ENCODE measurements at regions not wholly inside any gene's neighbourhood (a gene's known extent, or its start where the extent isn't known, plus 50 kb on each side); places are given as distances from the start of the nearest gene placed in this dataset.
"Not testable (repeated sequence)": the region's sequence is repeated elsewhere in the genome, so short reads cannot be mapped to it uniquely, and the experiment has no call there.

DNA sequence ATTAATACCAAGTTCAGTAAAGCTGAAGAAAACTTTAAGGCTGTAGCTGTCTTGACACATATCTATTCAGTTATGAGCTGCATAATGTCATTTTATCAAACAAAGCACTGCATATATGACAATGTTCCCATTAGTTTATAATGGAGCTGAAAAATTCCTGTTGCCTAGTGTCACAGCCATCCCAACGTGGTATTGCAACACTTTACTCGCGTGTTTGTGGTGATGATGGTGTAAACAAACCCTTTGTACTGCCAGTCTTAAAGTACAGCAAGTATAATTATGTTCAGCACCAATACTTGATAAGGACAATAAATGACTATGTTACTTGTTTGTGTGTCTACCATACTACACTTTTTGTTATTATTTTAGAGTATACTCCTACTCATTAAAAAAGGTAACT lies 1415.6 kb upstream of the PCDH7 start:
- no peak for DNase-seq (ENCODE audit: low spot score)

DNA sequence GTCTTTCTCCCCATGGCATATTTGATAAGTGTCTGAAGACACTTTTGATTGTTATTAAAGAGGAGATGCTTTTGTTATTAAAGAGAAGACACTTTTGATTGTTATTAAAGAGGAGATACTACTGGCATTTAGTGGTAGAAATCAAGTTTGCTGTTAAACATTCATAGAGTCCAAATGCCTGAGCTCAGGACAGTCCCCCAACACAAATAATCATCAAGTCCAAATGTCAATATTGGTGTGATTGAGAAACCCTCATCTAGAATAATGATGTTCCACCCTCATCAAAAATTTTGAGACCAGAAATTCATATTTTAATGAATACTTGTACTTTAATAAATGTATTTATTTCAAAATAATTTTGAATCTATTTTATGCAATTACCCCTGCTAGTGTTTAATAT lies 1412.9 kb upstream of the PCDH7 start:
- no peak for DNase-seq (ENCODE audit: low spot score)

DNA sequence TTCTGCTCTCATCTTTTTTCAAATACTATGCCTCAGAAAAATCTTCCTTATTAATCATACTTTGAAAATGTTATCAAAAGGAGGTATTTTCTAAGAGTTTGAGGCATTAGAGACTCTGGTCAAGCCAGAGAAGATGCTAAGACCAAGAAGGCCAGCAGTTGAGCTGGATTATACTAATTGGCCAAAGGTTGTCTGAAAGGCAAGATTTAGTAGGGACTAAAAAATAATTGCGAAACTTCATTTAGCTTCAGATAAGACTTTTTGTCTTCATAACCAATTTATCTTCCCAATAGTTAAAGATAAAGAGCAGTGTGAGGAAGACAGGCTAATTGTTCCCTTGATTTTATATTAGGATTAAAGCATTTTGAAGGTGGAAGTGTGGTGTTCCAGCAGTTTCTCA lies 1412.4 kb upstream of the PCDH7 start:
- no peak for DNase-seq (ENCODE audit: low spot score)

DNA sequence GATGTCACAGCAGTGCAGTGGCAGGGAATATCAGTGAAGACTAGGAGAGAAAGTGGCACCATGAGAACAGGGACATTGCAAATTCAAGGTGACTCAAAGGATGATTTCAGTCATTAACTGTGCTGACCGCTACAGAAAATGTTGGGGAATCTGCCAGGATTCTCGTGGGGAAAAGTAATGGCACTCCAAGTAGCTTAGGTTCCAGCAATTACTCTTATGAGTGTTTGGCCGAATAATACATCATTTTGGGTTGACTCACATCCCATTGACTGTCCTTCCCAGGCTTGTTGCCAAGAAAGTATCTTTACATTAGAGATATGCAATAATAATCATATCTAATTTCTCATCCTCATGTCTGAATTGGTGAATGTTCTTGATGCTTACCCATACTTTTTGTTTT lies 1411.1 kb upstream of the PCDH7 start:
- no peak for DNase-seq (ENCODE audit: low spot score)

DNA sequence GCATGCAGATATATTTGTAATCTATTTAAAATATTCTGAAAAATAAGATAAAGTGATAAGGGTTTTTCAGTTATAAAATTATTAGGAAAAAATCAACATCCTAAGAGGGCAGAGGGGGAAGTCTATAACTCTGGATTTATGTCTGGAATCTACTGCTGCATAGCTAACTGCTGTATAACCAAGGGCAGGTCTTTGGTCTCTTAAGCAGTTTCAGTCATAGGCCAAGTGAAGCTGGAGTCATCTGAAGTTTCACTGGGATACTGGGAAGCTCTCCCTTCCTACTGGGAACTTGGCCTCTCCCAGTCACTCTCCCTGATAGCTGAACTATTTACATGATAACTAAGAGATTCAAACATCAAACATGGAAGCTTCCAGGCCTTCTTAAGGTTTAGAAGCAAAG lies 1409.9 kb upstream of the PCDH7 start:
- DNase-seq (ENCODE audit: low spot score): no peak

DNA sequence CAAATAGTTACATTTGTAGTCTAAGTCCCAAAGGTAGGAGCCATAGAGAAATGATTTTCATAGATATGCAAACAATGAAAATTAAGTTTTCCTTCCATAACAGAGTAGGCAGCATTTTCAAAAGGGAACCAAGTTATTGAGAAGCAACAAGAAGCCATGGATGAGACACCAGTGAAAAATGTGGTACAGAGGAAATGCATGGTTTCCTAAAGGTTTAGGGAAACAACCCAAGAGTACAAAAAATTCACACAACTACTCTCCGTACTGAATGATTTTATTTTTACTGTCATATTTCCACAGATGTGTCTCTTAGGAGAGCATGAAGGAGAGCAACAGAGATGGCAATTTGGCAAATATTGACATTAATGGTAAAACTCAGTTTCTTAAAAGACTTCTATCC lies 1408.9 kb upstream of the PCDH7 start:
- no peak for DNase-seq (ENCODE audit: low spot score)

DNA sequence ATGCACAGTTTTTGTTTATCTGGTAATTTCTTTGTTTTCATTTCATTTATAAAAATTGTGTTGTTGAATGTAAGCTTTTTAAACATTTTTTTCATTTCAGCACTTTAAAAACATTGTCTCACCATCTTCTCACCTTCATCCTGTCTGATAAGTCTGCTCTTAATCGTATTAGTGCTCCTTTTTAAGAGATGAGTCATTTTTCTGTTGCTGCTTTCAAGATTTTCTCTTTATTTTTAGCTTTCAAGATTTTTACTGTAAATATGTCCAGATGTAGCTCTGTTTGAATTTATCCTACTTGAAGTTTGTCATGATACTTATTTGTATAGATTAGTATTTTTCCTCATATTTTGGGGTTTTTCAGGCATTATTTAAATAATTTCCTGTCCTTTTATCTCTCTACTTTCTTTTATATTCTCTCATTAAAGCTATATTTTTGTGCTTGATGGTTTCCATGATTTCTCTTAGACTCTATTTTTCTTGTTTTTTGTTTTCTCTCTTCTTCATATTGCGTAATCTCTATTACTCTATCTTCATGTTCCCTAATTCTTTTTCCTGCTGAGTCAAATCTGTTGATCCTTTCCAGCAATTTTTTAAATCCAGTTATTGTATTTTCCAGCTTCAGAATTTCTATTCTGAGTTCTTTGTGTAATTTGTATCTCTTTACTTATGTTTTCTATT lies 1400.4 kb upstream of the PCDH7 start:
- no peak for DNase-seq (ENCODE audit: low spot score)

DNA sequence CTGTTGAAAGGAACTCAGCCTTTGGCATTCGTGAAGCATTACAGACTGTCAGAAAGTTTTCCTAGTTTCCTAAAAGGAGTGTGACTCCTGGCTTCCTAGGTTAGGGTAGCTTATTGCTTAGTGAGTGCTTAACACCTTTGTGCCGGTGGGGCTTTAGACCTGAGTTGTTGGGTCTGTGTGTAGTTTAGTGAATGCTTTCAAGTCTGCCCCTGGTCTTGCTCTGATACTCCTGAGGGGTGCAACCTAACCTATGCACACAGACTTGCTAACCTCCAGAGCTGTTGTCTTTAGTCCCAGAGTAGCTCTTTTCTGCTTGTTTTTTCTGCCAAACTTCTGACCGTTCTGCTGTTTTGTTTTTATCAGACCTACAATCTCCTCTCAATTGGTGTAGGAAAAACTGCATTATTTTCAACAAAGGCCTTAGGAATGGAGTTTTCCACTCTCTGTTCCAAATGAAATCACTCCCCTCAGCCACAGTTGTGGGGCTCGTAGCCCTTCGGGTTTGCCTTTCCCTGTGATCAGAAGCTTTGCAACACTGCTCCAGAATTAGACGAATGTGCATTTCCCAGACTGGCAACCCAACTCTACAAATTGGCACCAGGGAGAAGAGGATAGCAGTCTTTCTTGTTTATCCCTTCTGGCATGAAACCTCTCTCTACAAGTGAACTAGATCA lies 1399.1 kb upstream of the PCDH7 start:
- DNase-seq (ENCODE audit: low spot score): no peak

DNA sequence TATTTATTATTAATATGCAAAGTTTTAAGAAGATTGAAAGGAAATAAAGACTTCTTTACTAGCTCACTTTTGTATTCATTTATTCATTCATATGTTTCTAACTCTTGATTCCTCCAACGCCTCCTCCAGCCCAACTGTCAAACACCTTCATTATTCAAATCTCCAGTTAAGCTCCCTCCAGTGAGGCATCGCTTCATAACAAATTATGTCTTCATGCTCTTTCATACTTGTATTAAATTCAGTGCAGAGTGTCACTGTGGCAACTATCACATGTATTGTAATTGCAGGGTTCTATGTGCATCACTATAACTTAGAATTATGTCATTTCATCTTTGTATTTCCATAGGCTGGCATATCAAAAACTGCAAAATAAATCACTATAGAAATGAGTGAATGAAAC lies 1394.2 kb upstream of the PCDH7 start:
- peak; percentile 30 for DNase-seq (ENCODE audit: low spot score)

DNA sequence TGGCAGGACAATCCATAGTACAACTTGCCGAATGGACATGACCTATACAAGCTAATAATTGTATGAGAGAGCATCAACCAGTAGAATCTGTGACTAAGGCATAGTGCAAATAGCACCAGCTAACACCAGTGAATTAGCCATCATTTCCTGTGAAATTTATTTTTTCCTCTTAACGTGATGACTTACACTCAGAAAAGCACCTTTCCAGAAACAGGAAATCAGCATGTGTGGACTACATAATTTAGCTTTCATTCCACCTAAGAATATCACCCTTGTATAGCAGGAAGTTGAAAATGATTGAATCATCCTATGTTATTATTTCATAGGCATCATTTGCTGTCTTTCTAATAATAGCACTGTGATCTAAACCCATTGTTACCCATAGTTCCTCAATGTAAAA lies 1393.4 kb upstream of the PCDH7 start:
- no peak for DNase-seq (ENCODE audit: low spot score)

DNA sequence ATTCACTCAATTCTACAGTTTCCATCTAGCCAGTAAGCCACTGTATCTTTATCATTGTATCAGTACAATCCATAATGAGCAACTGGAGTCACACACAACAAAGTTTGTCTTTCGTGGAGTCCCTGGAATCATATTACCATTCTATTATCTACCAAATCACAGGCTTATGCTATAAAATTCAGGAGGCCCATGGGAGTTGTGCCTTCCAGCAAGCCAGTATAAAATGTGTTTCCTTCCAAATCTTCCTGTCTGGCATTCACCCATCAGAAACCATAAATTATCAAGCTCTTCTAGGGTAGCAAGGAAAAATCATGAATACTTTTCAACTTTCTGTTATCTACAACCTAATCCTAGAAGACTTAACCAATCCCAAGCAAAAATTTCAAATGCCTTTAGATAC lies 1383.3 kb upstream of the PCDH7 start:
- no peak for DNase-seq (ENCODE audit: low spot score)

DNA sequence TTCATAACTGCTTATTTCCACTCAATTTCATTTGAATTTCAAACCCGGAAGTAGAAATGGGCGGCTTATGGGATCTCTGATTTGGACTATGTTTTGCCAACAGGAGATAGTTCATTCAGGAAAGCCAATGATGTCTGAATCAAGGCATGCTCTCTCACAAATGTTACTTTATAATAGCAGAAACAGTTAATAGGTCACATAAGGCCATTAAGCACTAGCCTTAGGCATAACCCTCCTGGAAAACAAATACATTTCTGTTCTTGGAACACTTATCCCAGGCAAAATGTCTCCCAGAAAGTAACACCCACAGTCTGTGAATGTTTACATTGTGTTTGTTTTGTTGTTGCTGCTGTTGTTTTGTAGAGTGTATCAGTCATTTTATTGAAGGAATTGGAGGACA lies 1347.2 kb upstream of the PCDH7 start:
- no peak for DNase-seq (ENCODE audit: low spot score)

DNA sequence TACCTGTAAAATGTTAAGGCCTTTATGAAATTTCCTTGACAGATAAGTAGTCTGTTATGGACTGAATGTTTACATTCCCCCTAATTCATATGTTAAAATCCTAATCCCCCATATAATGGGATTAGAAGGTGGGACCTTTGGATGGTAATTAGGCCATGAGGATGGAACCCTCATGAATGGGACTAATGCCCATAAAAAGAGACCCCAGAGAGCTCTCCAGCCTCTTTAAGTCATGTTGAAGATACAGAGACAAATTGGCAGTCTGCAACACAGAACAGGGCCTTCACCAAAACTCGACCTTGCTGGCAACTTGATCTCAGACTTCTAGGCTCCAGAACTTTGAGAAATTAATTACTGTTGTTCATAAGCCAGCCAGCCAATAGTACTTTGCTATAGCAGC lies 1344.5 kb upstream of the PCDH7 start:
- DNase-seq (ENCODE audit: low spot score): no peak

DNA sequence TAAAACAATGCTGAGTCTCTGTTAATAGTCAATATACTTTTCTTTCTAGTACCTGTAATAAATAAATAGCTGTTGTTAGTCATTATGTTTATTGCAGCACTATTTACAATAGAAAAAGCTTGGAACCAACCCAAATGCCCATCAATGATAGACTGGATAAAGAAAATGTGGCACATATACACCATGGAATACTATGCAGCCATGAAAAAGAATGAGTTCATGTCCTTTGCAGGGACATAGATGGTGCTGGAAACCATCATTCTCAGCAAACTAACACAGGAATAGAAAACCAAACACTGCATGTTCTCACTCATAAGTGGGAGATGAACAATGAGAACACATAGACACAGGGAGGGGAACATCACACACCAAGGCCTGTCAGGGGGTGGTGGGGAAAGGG lies 1341.9 kb upstream of the PCDH7 start:
- not testable (repeated sequence) for DNase-seq (ENCODE audit: low spot score)

DNA sequence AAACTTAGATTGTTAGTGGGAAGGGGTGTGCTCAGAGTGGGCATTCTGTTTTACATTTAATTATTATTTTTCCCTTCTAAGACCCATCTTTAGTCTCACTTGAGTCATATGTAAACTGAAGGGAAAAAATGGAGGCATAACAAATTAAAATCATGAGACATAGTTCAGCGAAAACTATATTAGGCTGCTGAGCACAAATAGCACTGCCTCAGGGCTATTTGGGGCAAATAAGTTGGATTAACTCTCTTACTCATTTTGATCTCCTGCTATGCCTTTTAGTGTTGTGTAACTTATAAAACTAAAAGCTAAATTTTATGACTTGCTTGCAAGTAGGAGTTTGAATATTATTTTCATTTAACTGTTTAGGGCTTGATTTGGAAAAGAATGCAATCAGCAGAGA lies 1329.2 kb upstream of the PCDH7 start:
- DNase-seq (ENCODE audit: low spot score): no peak

DNA sequence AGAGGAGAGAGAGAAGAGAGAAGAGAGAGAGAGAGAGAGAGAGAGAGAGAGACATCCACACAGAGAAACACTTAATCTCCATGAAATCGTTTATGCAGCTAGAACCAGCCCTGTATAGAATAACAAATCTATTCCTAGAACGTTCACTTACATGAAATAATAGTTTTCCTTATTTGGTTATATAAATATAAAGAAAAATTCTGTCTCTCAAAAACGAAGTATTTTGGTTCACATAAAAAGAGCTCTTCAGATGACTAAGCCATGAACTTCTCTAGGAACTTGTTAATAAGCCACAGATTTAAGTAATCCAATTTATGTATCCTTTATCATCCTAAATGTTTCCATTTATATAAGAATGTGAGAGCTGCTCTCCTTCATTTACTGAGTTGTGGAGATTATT lies 1315.1 kb upstream of the PCDH7 start:
- DNase-seq (ENCODE audit: low spot score): no peak

DNA sequence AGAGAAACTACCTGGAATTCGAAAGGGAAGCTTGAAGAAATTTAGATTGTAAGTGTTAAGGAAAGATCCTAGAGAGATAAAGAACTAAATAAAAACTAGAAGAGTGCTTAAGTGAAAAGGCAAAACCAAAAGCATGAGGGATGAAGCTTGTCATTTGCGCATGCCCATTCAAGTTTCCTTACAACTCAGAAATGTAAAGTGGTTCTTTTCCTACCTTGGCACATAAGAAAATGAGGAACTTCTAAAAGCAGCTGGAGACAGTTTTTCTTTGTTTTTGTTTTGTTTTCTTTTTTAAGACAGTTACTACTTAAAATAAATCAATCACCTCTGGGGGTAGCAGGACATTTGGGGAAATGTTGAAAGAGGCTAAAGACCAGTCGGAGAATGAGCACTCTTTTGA lies 1304.4 kb upstream of the PCDH7 start:
- DNase-seq (ENCODE audit: low spot score): no peak

DNA sequence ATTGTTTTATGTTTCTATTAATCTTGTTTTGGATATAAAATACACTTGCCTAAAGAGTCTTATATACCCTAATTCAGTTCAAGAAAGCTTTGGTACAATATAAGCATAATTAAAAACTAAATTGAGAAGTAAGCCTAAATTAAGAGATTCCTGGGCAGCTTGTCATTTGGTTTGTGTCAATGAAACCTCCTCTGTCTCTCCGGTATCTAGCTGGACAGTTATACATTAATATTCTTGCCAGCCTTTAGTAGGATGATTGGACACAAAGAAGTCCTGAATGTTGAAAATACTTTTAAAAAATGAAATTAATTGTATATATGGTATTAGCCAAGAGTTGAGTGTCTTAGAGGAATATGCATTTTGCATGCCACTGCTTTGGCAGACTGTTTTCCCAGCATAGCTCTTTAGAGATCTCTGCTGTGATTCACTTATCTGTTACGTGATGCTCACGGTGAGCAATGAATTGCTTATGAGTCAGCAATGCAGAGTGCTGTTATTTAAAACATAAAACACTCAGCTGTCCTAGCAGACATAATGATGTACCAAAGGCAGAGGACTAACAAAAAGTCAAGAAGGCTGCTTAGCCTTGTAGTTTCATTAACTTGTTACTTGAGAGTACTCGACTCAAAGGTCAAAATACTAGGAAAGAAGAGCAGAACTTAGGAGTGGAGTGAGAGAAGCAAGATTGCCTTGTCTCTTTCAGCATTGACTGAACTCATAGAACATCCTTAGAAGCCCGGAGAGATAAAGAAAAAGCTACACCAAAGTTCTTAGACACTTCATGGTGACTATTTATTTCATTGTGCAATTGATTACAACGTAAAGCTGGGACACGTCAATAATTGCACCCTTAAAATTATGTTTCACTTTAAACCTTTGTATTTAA lies 1296.1 kb upstream of the PCDH7 start:
- DNase-seq (ENCODE audit: low spot score): peak; percentile 9

DNA sequence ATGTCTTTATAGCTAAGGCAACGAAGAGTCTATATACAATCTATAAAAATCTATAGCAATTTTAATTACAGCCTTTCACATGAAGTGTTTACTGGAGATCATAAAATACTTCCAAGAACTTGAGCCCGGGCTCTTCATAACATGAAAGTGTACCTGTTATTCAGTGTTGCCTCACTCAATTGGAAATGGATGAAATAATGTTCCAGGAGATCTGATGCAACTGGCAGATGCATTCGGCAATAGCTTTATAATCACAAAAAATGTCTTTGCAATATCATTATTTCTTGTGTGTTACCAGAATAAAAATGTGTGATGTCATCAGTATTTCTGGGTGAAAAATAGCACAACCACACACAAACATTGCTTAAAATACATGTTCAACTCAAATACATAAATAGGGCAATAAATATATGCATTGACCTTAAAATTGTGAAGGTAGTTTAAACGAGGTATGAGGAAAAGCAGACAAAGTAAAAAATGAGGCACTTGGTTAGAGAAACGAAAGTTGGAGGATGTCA lies 1266.8 kb upstream of the PCDH7 start:
- DNase-seq (ENCODE audit: low spot score): no peak

DNA sequence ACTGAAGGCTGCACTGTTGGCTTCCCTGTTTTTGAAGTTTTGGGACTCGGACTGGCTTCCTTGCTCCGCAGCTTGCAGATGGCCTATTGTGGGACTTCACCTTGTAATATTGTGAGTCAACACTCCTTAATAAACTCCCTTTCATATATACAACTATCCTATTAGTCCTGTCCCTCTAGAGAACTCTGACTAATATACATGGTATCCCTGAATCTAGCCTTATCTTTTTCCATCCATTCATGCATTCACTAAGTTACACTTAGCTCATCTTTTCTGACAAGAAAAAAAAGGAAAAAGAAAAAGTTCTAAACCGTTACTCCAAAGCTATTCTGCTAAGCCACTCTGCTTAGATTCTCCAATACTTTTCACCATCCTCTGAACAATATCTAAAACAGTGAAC lies 1260.2 kb upstream of the PCDH7 start:
- no peak for DNase-seq (ENCODE audit: low spot score)

DNA sequence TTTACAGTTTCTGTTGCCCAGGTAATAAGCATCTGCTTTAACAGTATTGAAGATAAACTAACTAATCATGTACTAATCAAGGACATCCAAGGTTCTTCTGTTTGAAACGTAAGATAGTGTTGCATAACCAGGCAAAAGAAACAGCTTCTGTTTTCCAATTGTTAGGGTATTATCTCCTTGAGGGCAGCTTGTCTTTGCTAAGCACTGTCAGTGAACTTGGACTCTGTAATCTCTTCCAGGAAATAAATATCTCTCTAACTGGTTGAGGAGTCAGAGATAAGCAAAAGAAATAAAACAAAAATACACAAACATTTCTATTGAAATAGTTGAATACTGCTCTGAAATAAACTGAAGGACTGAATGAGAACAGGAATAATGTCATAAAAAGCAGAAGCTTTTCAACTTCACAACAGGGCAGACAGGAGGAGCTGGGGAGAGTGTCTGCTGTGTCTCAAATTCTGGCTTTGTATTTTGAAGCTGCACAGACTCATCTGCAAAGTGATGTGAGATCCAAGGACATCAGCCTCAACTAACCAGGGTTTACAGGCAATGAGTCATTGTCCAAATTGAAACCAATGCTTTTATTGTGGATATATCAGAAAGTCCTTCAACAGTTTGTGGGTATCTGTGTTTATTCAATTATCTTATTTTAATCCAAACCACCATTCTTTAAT lies 1253.0 kb upstream of the PCDH7 start:
- DNase-seq (ENCODE audit: low spot score): no peak

Measured in Ammon's horn (tissue), 1 donor.